Suprapubic skin (tissue), 4 donors: ENCODE measurements at regions not wholly inside any gene's neighbourhood (a gene's known extent, or its start where the extent isn't known, plus 50 kb on each side); places are given as distances from the start of the nearest gene placed in this dataset.
"Not testable (repeated sequence)": the region's sequence is repeated elsewhere in the genome, so short reads cannot be mapped to it uniquely, and the experiment has no call there.

Experiments used
- EP300 ChIP-seq: sonication (generic); formaldehyde crosslinking; IDR thresholded peaks from one replicate; pipeline ENCODE4 v1.6.1; 2017; ENCODE audit warnings: antibody characterized with exemption
- POLR2A ChIP-seq, 2 donors: fragments of 450-650 bp; IDR thresholded peaks; one replicate each; pipeline ENCODE4 v1.6.1; 2017; ENCODE audit warnings: antibody characterized with exemption in 2 of 2, mild to moderate bottlenecking in 2 of 2, moderate library complexity in 2 of 2
- POLR2AphosphoS5 ChIP-seq, 3 donors: sonication (generic); formaldehyde crosslinking; IDR thresholded peaks; one replicate each; pipeline ENCODE4 v1.6.1; 2017; ENCODE audit warnings: antibody characterized with exemption in 3 of 3
- TF ChIP-seq, protein P1 (sequence below), 2 donors: fragments of 200-600 bp in 1 of 2; fragments of 450-650 bp in 1 of 2; sonication (generic) in 1 of 2; IDR thresholded peaks; one replicate each; pipeline ENCODE4 v1.5.1; 2016 to 2019; ENCODE audit warnings: antibody characterized with exemption in 2 of 2, mild to moderate bottlenecking in 1 of 2, moderate library complexity in 1 of 2

- TF ChIP-seq POLR2A (IDR thresholded peaks at IDR 0.05); POLR2AphosphoS5 (IDR thresholded peaks at IDR 0.05); EP300: not testable (repeated sequence)
- TF ChIP-seq, protein P1, sequence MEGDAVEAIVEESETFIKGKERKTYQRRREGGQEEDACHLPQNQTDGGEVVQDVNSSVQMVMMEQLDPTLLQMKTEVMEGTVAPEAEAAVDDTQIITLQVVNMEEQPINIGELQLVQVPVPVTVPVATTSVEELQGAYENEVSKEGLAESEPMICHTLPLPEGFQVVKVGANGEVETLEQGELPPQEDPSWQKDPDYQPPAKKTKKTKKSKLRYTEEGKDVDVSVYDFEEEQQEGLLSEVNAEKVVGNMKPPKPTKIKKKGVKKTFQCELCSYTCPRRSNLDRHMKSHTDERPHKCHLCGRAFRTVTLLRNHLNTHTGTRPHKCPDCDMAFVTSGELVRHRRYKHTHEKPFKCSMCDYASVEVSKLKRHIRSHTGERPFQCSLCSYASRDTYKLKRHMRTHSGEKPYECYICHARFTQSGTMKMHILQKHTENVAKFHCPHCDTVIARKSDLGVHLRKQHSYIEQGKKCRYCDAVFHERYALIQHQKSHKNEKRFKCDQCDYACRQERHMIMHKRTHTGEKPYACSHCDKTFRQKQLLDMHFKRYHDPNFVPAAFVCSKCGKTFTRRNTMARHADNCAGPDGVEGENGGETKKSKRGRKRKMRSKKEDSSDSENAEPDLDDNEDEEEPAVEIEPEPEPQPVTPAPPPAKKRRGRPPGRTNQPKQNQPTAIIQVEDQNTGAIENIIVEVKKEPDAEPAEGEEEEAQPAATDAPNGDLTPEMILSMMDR (IDR thresholded peaks at IDR 0.05): not testable (repeated sequence)
Observed at GRCh38 chr3:163172513-163172912, 1675.9 kb downstream of the OTOL1 start.
